ENCODE measurements at regions not wholly inside any gene's neighbourhood (a gene's known extent, or its start where the extent isn't known, plus 50 kb on each side); places are given as distances from the start of the nearest gene placed in this dataset.

DNA sequence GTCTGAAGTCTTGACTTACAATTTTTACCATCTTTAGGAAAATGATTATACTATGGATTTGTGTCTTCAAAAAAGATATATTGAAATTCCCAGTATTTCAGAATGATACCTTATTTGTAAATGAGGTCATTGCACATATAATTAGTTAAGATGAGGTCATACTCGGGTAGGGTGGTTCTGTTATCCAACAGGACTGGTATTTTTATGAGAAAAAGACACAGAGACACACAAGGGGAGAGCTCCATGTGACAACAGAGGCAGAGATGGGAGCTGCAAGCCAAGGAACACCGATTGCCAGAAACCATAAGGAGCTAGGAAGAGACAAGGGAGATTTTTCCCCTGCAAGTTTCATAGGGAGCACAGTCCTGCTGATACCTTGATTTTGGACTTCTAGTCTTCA is 356.9 kb downstream of the ARL4A start:
- no peak for DNase-seq

GRCh38 chr7:13047061-13047460 is 359.6 kb downstream of the ARL4A start:
- no peak for DNase-seq

DNA sequence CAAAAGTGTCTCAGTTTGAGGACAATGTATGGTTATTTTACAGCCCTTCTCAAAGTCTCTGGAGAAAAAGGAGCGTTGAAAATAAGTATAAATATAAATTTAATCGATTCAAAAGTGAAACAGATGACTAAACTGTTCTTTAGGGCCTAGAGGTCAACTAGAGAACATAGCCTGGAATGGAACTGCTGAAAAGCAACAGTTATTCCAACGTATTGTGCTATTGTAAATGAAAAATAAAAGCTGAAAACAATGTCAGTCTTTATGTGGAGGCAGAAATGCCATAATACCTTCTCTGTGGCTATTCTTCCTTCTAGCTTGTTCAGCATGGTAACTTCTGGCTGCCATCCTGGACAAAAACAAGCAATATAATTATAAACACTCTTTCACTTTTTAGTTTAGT is 362.5 kb downstream of the ARL4A start:
- DNase-seq: no peak

GRCh38 chr7:13050703-13051102 is 363.3 kb downstream of the ARL4A start:
- no peak for DNase-seq

- no peak for DNase-seq
These were observed 368.4 kb downstream of the ARL4A start for GRCh38 chr7:13055732-13056368.

- no peak for DNase-seq
These were observed 370.2 kb downstream of the ARL4A start for GRCh38 chr7:13057462-13058200.

DNA sequence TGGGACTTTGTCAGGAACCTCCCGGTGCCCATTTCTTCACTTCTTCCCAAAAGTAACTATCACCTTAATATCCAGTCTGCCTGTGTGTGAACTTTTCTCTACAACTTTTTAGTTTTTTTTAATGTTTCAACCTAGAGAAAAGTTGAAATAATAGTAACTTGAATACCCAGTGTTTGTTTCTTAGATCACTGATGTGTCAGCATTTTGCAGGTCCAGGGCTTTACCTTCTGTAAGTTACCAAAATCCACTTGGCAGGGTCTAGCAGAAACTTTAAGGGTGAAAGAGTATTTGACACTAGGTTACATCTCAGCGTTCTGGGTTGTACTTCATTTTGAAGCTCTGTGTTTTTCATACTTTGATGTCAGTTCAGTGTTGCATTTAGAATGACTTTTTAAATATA is 372.7 kb downstream of the ARL4A start:
- no peak for DNase-seq

GRCh38 chr7:13061115-13061514 is 373.7 kb downstream of the ARL4A start:
- no peak for DNase-seq

- no peak for DNase-seq
These were observed 375.2 kb downstream of the ARL4A start for GRCh38 chr7:13062631-13063030.

GRCh38 chr7:13067036-13067435 is 379.6 kb downstream of the ARL4A start:
- DNase-seq: no peak

DNA sequence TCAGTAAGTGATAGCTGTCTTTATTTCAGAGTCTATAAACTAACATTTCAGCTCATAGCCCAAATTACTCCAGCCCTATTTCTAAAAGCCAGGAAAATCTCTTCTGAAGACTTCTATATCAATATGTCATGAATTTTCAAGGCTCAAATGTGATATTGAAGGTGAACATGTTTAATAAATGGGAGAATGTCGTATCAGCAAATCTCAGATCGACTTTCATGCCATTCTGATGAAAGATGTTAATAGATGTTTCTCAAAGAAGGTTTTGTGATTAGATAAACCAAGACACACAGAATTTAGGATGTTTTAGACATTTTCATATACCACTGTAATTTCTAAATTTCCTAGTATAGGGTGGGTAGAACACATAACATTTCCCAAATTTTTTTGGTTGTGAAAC is 380.6 kb downstream of the ARL4A start:
- no peak for DNase-seq

DNA sequence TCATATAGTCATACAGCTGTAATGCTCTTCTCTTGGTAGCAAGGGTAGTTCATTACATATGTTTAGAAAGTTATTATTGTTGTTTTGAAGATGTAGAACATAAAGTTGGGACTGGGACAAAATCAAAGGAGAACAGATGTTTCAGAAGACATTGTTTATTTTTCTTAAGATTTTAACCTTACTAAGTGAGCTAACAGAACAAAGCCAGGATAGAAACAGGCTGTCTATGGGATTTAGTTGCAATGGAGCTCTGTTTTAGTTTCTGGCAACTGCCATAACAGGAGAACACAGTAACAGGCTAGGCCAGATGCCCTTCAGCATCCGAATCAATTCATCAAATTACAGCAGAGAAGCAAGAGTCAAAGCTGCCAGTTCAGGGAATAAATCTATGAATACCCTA is 382.4 kb downstream of the ARL4A start:
- no peak for DNase-seq

- no peak for DNase-seq
These were observed 384.6 kb downstream of the ARL4A start for GRCh38 chr7:13072014-13072413.

- no peak for DNase-seq
These were observed 390.0 kb downstream of the ARL4A start for GRCh38 chr7:13077466-13077865.

DNA sequence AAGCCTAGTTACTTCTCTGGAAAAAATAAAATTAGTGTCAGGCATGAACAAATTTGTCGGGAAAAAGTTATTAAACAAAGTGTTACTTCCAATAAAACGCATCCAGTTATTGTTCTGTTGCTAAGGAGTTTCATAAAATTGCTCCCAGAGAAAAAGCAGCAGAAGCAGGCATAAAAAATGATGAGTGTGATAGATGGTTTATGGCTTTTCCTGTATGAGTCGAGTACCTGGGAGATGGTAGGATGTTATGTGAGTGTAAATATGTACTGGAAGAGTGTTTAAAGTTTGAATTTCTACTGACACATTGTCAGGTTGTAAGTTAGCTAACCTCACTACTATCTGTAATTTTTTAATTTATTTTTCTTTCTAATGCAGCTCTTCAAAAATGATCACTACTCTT is 390.7 kb downstream of the ARL4A start:
- no peak for DNase-seq

DNA sequence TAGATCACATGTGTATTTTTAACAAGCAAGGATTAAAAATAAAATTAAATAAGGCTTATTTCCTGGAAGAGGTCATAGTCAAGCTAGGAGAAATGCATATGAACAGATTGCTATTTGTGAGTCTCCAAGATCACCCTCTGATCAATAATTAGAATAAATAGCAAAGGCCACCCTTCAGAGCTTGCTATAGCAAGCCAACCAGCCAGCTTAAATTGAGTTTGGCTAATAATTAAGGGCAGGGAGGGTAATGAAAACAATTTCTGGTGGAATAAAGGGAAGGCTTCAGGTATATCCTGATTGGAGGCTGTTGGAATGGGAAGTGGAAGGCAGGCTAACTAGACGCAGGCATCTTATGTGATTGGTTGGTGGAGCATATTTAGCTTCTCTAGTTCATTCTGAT is 403.5 kb downstream of the ARL4A start:
- DNase-seq: no peak

GRCh38 chr7:13091974-13092707 is 404.7 kb downstream of the ARL4A start:
- DNase-seq: no peak

DNA sequence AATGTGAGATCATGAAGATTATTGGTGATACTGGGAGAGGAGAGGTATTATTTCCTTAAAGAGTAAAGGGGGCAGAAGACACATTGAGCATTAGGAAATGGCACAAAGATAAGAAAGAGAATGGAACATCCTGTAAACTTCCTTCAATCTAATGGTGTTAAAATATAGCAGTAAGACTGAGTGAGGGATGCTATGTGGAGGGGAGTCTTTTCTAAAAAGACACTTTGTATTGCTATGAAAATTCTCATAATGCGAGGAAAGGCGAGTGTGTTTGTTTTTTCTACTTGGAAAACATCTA is 405.2 kb downstream of the ARL4A start:
- DNase-seq: no peak

DNA sequence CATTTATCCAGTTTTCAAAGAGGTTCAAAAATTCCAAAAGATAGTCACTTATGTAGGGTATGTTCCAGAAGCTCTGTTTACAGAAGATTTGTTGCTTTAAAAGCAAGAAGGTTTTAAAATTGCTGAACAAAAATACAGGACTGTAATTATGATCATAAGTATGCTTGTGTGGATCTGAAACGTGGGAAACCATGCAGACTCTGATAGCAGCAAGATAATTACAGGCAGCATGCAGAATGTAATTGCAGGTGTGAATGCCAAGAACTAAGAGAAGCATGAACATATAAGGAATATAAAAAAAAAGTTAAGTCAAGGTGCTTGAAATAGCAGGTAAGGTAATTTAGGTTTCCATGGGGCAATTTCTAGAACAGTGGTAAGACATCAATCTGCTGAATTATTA is 405.7 kb downstream of the ARL4A start:
- no peak for DNase-seq

DNA sequence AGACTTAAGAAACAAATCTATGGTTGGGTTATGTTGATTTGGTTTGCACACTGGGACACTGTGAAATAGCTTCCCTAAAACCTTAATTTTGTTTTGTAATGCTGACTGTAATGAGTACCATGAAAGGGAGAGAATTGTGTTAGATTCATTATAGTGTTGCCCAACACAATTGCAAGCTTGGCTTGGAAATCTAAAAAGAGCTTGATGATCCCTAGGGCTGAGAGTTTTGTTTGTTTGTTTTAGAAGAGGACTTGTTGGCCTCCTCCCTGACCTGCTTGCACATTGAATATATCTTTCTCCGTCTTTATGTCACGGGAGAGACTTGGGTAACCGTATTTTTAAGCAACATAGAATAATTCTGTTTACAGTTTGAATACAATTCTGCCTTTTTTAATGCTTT is 410.1 kb downstream of the ARL4A start:
- DNase-seq: no peak

DNA sequence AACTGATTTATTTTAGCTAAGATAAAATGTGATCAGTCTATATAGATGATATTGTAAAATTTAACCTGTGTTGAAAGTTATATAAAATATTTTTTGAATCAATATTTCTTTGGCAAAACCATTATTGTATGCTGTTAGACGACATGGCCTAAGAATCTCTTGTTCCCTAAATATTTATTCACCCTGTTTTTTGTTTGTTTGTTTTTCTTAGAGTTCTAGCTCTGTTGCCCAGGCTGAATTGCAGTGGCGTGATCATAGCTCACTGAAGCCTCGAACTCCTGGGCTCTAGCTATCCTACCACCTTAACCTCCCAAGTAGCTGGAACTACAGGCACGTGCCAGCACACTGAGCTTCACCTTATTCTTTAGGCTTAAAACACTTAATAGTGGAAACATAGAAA is 410.7 kb downstream of the ARL4A start:
- DNase-seq: no peak

DNA sequence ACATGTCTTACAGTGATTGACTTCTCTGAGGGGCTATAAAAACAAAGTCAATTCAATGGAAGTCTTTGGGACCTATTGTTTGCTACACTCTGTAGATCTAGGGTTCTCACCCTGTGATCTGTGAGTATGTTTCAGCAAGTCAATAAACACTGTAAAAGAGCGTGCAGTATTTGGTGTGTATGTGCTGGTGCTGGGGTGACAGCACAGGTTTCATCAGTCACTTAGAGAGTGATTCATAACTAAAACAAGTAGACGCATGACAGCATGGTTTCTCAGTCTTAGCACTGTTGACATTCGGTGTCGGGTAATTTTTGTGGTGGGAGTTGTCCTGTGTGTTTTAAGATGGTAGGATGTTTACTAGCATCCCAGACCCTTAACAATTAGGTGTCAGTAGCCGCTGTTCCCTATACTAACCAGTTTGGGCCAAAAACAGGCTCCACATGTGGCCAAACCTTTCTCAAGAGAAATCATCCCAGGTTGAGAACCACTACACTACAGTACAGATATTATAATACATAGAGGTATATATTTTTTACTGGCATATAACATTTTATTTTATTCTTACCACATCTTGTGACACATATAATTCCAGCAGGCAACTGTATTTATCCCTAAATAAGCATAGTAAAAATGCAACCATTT is 411.8 kb downstream of the ARL4A start:
- no peak for DNase-seq

GRCh38 chr7:13104128-13104527 is 416.7 kb downstream of the ARL4A start:
- DNase-seq: no peak

DNA sequence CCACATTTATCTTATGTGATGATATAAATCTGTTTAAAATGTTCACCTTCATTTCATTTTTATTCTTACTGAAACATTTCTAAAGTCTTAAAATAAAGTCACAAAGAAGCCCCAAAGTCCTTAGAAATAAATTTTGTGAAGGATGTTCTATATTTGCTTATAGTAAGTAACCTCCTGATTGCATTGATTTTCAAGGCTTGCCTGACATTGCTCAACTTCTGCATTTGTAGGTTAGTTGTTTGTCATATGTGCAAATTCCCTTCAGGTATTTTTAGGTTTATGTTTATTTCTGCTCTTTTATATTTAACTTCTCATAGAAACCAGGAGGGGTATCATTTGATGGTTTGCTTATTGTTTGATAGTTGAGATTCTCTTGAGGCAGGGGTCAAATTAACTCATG is 417.8 kb downstream of the ARL4A start:
- no peak for DNase-seq

All from right forelimb (tissue), 1 donor.